Kidney (tissue), 13 donors: ENCODE measurements at regions not wholly inside any gene's neighbourhood (a gene's known extent, or its start where the extent isn't known, plus 50 kb on each side); places are given as distances from the start of the nearest gene placed in this dataset.

ENCODE experiments used
- DNase-seq, 5 donors: peaks; one replicate each; pipeline ENCODE4 v3.0.0-alpha.2; 2013 to 2020
- FAIRE-seq: peaks from 2 replicates; lab custom pipeline; 2012; peaks lifted over from hg19 to GRCh38; lab: Jason Lieb, UNC
- H3K27ac ChIP-seq, 2 donors: one replicate each; pipeline ENCODE4 v1.7.0; 2013; ENCODE audit warnings: low read depth in 2 of 2, low read length in 2 of 2, inconsistent platforms in 1 of 2
- H3K27me3 ChIP-seq: one replicate; pipeline ENCODE4 v1.7.1; 2013; ENCODE audit warnings: low read length, inconsistent platforms; ENCODE audit not compliant: control insufficient read depth, insufficient read depth
- H3K36me3 ChIP-seq, 3 donors: one replicate each; pipeline versions ENCODE4 v1.7.0 to v1.7.1; 2013; ENCODE audit warnings: low read length in 3 of 3, control low read depth in 1 of 3, inconsistent platforms in 1 of 3; ENCODE audit not compliant: insufficient read depth in 3 of 3, control insufficient read depth in 2 of 3
- H3K4me1 ChIP-seq, 3 donors: one replicate each; pipeline versions ENCODE4 v1.7.0 to v1.7.1; 2013; ENCODE audit warnings: low read length in 3 of 3, inconsistent platforms in 1 of 3, low read depth in 1 of 3; ENCODE audit not compliant: control insufficient read depth in 2 of 3, insufficient read depth in 2 of 3
- H3K4me3 ChIP-seq, 3 donors: one replicate each; pipeline versions ENCODE4 v1.7.0 to v1.8.1; 2013; ENCODE audit warnings: low read length in 3 of 3, control low read depth in 1 of 3, inconsistent platforms in 1 of 3
- H3K9ac ChIP-seq, 3 donors: one replicate each; pipeline versions ENCODE4 v1.7.0 to v1.7.1; 2013; ENCODE audit warnings: low read length in 3 of 3, control low read depth in 1 of 3, inconsistent platforms in 1 of 3
- H3K9me3 ChIP-seq, 3 donors: one replicate each; pipeline versions ENCODE4 v1.7.0 to v1.7.1; 2013; ENCODE audit warnings: low read length in 3 of 3, control low read depth in 1 of 3, inconsistent platforms in 1 of 3; ENCODE audit not compliant: control insufficient read depth in 2 of 3, insufficient read depth in 1 of 3
- intact Hi-C: fragments of 100-400 bp; cut with DNase I; formaldehyde crosslinking; loops from one replicate; pipeline ENCODE4 v1.11.1; 2022
- TF ChIP-seq, protein P1 (sequence below): IDR thresholded peaks from 3 replicates; pipeline ENCODE4 v1.5.1; 2012; ENCODE audit warnings: mild to moderate bottlenecking, moderate library complexity, borderline replicate concordance; ENCODE audit not compliant: insufficient read depth; ENCODE audit errors: extremely low read depth
- donor health status: control.
- donor health status: control.
- donor health status: control.
- donor health status: control.
- donor health status: control.
- donor health status: DM: yes; HTN: yes; CAD: no.
- donor health status: Normal renal cell carcinoma (clear cell type).

DNA sequence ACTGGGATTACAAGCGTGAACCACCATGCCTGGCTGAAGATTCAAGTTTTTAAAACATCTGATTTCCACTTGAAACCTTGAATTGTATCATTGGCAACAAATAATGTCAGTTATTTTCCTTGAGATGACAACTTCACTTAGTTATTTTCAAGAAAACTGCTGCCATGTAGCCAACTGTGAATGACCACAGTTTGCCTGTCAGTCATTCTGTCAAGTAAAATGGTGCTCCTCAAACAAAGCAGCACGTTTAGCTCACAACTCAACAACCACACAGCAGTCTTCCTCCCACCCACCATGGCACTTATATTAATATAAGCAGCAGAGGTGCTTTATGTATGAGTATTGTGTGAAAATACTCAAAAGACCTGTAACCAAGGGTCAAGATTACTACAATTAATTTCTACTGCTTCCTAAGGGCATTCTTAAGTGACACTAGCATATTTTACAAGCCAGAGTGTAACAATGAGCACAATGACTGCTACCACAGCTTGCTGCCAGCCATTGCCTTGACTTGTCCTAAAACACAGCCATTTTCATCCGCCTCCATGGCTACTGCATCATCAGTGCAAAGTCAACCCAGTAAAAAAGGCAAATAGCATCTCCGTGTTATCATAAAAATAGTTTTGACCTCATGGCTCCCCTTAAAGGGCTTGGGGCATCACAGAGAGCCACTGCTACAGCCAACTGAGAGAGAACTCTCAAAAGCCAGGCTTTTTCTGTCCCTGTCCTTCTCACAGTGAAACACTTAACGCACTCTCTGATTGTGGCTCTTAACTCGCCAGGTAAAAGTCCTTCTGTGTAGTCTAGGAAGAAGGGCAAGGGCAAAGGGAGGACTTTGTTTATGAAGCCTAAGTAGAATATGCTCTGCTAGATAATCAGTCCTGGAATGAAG lies 96.4 kb upstream of the TAB2 start:
- H3K27me3 ChIP-seq: no peaks in the 10 kb centered on the region
- intact Hi-C loops: no loop called here
- no peak overlapping the region for H3K9ac ChIP-seq
- H3K4me1 ChIP-seq: peaks cover 0 to 3% (median 0%) of the 10 kb centered on the region in 3 donors
- H3K4me3 ChIP-seq: no peak overlapping the region
- no peak overlapping the region for H3K27ac ChIP-seq
- no peaks in the 10 kb centered on the region for H3K36me3 ChIP-seq
- FAIRE-seq (no peak), DNase-seq (no peak)
- H3K9me3 ChIP-seq: no peaks in the 10 kb centered on the region
- TF ChIP-seq, protein P1, sequence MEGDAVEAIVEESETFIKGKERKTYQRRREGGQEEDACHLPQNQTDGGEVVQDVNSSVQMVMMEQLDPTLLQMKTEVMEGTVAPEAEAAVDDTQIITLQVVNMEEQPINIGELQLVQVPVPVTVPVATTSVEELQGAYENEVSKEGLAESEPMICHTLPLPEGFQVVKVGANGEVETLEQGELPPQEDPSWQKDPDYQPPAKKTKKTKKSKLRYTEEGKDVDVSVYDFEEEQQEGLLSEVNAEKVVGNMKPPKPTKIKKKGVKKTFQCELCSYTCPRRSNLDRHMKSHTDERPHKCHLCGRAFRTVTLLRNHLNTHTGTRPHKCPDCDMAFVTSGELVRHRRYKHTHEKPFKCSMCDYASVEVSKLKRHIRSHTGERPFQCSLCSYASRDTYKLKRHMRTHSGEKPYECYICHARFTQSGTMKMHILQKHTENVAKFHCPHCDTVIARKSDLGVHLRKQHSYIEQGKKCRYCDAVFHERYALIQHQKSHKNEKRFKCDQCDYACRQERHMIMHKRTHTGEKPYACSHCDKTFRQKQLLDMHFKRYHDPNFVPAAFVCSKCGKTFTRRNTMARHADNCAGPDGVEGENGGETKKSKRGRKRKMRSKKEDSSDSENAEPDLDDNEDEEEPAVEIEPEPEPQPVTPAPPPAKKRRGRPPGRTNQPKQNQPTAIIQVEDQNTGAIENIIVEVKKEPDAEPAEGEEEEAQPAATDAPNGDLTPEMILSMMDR: no peak

DNA sequence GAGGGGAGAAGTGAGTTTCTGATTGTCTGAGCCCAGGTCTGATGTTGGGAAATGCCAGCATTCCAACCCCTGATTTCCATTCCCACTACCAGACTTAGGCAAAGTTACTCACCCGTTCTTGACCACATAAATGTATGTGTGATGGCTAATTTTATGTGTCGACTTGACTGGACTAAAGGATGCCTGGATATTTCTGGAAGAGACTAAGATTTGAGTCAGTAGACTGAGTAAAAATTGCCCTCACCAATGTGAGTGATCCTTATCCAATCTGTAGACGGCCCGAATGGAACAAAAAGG lies 95.8 kb upstream of the TAB2 start:
- Histone ChIP-seq H3K4me1 (peaks cover 0 to 3% (median 0%) of the 10 kb centered on the region in 3 donors), H3K36me3 (no peaks in the 10 kb centered on the region), H3K27me3 (no peaks in the 10 kb centered on the region), H3K4me3 (no peak overlapping the region), H3K27ac (no peak overlapping the region), H3K9ac (no peak overlapping the region), H3K9me3 (no peaks in the 10 kb centered on the region)
- TF ChIP-seq, protein P1: no peak
- no peak for FAIRE-seq
- no peak for DNase-seq
- intact Hi-C loops: no loop called here

DNA sequence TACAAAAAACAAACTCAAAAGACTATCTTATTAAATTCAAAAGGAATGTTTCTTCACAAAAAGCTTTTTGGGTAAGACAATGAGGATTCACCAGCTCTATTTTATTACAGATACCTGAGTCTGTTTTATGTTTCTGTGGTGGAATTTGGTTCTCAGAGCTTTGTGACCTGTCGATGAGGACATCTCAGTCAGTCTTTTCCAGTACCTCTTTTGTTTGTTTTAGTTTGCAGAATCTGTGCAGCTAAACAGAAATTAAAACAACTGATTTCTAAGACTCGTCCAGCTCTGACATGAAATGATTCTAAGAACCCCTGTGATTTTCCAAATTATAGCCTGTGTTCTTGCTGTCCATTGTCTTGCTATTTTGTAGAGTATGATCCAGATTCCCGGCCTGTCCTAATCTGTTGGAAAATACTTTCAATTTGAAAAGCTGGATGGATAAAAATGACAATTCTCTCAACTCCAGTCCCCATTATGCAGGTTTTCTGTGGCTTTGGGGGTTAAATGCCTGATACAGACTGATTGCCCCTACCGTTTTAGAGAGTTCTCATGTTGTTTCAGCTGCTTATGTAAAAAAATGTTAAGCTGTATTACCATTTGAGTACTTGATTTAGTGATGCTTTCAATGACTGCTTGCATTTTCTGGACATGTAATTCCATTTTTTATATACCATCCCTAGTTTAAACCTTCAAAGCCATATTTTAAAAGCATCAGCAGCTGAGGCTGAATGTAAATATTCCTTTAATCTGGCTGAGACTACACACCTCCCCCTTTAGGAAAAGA lies 94.2 kb upstream of the TAB2 start:
- no peak for FAIRE-seq
- no peak for DNase-seq
- TF ChIP-seq, protein P1: no peak
- Histone ChIP-seq H3K9me3 (no peaks in the 10 kb centered on the region), H3K4me1 (peaks cover 0 to 3% (median 0%) of the 10 kb centered on the region in 3 donors), H3K4me3 (no peak overlapping the region), H3K27me3 (no peaks in the 10 kb centered on the region), H3K36me3 (no peaks in the 10 kb centered on the region), H3K27ac (no peak overlapping the region), H3K9ac (no peak overlapping the region)
- intact Hi-C loops: no loop called here
